GM18502 (cell line): ENCODE measurements at regions not wholly inside any gene's neighbourhood (a gene's known extent, or its start where the extent isn't known, plus 50 kb on each side); places are given as distances from the start of the nearest gene placed in this dataset.

Source experiments
- ATAC-seq: cut with Tn5 transposase; IDR thresholded peaks from one replicate; pipeline ENCODE4 v1.9.1; 2021; ENCODE audit warnings: mild to moderate bottlenecking; ENCODE audit not compliant: unreplicated experiment, poor library complexity

DNA sequence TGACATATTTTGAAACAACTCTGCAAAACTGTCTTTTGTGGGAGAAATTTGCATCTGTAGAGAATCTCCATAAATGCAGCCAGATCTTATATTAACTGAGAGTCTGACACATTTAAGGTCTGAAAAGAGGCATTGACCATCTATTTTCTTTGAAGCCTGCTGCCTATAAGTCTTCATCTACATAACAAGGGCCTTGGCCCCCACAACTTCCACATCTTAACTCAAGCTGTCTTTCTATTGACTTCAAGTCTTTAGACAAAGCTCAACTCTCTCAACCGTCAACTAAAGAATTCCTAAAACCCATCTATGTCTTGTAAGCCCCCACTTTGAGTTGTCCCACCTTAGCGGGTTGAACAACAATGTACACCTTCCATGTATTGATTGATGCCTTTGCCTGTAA is 72.4 kb upstream of the ADCY1 start:
- ATAC-seq: no peak

- no peak for ATAC-seq
Observed at GRCh38 chr7:45506059-45506458, 68.1 kb upstream of the ADCY1 start.

- ATAC-seq: no peak
Observed at GRCh38 chr7:45509222-45509621, 64.9 kb upstream of the ADCY1 start.

GRCh38 chr7:45511721-45512597 is 62.2 kb upstream of the ADCY1 start:
- ATAC-seq: no peak

GRCh38 chr7:45514944-45515343 is 59.2 kb upstream of the ADCY1 start:
- ATAC-seq: no peak

- no peak for ATAC-seq
Observed at GRCh38 chr7:45515346-45515745, 58.8 kb upstream of the ADCY1 start.
